NCI-H1105 (cell line): ENCODE measurements at regions not wholly inside any gene's neighbourhood (a gene's known extent, or its start where the extent isn't known, plus 50 kb on each side); places are given as distances from the start of the nearest gene placed in this dataset.
"Not testable (repeated sequence)": the region's sequence is repeated elsewhere in the genome, so short reads cannot be mapped to it uniquely, and the experiment has no call there.

Experiments used
- DNase-seq: peaks from one replicate; lab custom pipeline; 2025; lab: John Stamatoyannopoulos, UW

GRCh38 chr3:189375532-189375931 is 203.8 kb downstream of the TPRG1 start:
- DNase-seq: no peak

- no peak for DNase-seq
These were observed 211.9 kb downstream of the TPRG1 start for GRCh38 chr3:189383630-189384029.

DNA sequence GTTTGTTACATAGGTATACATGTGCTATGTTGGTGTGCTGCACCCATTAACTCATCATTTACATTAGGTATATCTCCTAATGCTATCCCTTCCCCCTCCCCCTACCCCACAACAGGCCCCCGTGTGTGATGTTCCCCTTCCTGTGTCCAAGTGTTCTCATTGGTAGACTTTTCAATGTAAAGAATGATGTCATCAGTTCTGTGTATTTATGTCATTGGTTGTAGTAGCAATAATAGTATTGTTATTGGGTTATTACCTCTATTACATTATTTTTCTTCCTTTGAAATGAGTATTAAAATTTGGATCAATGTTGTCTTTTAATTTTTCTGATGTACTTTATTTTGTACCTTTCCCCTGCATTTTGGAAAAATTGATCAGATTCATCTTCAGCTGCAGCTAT is 214.1 kb downstream of the TPRG1 start:
- not testable (repeated sequence) for DNase-seq

GRCh38 chr3:189386739-189387138 is 215.0 kb downstream of the TPRG1 start:
- no peak for DNase-seq

- no peak for DNase-seq
These were observed 217.6 kb downstream of the TPRG1 start for GRCh38 chr3:189389346-189389745.

GRCh38 chr3:189393598-189393997 is 221.8 kb downstream of the TPRG1 start:
- no peak for DNase-seq

DNA sequence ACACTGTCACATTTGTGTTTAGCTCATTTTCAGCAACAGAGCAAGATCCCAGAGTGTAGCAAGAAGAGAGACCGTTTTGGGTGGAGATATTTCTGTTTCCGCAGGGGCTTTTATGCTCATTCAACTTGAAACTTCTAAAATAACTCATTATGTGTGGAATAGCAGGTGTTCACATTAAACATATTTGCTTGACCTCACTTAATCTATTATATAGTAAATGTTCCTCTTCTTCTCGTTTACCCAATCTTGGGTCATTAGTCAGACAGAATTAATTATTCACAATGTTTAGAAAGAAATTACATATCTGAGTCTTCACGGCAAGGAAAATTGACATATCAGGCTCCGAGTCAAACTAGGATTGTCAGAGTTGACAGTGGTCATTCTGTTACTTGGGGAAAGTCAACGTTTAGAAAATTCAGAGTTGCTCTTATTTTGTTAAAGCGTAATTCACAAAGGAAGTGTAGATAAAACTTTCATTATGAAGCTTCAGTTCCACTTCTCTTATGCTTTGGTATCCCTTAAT is 222.9 kb downstream of the TPRG1 start:
- no peak for DNase-seq

GRCh38 chr3:189395825-189396224 is 224.1 kb downstream of the TPRG1 start:
- no peak for DNase-seq

- DNase-seq: no peak
These were observed 226.9 kb downstream of the TPRG1 start for GRCh38 chr3:189398656-189399055.

- DNase-seq: no peak
These were observed 229.4 kb downstream of the TPRG1 start for GRCh38 chr3:189401196-189401595.

DNA sequence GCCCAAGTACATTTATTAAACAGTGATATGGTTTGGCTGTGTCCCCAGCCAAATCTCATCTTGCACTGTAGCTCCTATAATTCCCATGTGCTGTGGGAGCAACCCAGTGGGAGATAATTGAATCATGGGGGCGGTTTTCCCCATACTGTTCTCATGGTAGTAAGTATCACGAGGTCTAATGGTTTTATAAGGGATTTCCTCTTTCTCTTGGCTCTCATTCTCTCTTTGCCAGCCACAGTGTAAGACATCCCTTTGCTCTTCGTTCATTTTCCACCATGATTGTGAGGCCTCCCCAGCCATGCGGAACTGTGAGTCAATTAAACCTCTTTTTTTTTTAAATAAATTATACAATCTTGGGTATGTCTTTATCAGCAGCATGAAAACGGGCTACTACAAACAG is 228.0 kb upstream of the TP63 start:
- DNase-seq: no peak

GRCh38 chr3:189404024-189404423 is 227.2 kb upstream of the TP63 start:
- no peak for DNase-seq

- DNase-seq: no peak
These were observed 226.2 kb upstream of the TP63 start for GRCh38 chr3:189404797-189405484.

GRCh38 chr3:189406148-189406547 is 225.0 kb upstream of the TP63 start:
- no peak for DNase-seq

GRCh38 chr3:189410522-189410921 is 220.7 kb upstream of the TP63 start:
- DNase-seq: no peak

GRCh38 chr3:189419038-189419437 is 212.2 kb upstream of the TP63 start:
- DNase-seq: no peak

DNA sequence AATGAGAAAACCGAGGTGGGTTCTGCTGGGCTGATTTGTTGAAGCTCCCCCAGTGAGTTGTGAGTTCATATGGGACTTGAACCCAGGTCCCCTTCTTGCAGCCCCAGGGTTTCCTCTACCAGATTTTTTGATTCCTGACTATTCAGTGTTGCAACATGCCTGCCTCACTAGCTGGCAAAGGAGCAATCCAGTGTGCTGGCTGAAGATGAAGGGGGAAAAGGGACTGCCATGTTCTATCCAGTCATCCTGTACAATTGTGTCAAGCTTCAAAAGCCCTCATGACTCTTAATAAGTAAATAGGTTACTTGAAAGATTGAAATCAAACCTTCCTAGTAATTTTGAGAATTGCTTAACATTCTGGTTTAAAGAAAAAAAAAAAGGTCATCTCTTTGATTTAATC is 211.5 kb upstream of the TP63 start:
- DNase-seq: no peak

GRCh38 chr3:189424922-189425321 is 206.3 kb upstream of the TP63 start:
- DNase-seq: no peak

DNA sequence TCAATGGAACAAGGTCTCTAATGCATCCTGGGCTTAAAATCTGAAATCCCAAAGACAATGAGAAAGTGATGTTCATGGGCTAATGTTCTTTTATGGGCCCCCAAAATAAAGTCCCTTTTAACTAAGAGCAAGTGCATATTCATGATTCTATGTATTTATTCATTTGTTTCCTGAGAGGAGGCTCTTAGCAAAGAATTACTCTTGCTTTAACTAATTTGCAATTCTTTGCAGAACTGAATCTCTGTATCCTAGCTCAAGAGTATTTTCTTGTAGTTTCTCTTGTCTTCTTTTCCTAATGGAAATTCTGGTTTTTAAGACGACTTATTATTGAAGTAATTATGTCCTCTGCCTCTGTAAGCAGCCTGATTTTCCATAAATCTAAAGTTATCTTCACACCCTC is 202.2 kb upstream of the TP63 start:
- no peak for DNase-seq

DNA sequence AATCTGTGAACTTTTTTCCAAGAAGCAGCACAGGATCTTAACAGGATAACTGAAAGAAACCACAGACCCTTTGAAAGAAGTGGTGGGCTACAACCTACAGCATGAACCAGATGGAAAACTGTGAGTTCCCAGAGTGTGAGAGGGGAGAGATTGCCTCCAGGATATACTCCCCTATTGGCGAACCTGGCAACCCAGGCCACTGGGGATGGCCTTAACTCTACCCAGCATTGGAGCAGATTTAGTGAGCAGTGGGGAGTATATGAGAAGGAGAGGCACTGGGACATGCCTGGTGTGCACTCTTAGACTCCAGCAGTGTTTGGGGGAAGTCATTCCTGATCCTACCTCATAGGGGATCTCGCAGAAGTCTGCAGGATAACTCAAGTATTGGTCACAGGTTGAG is 201.0 kb upstream of the TP63 start:
- DNase-seq: no peak

- DNase-seq: not testable (repeated sequence)
These were observed 188.9 kb upstream of the TP63 start for GRCh38 chr3:189442257-189442656.

DNA sequence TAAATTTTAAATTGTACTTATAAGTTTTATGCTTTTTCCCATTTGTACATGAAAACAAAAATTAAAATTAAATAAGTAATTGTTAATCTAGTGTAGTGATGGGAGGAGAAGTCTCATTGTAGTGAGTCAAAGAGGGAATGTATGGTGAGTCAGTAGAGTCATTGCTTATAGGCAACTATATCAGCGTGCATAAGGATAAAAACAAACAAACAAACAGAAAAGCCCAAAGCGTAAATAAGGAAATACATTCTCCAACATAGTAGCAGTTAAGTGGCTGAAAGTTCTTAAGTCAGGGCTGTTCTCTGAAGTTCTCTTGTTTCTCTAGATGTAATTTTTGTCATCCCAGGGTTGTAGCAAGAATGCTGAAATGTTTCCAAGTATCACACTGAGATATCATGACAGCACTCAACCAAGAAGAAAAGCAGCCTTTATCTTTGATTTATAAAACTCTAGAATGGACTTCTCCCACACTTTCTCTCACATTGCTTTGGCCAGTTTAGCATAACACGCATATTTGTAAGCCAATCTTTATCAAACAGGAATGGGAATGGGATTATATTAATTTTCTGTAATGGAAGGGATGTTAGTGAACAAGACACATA is 184.1 kb upstream of the TP63 start:
- DNase-seq: no peak

DNA sequence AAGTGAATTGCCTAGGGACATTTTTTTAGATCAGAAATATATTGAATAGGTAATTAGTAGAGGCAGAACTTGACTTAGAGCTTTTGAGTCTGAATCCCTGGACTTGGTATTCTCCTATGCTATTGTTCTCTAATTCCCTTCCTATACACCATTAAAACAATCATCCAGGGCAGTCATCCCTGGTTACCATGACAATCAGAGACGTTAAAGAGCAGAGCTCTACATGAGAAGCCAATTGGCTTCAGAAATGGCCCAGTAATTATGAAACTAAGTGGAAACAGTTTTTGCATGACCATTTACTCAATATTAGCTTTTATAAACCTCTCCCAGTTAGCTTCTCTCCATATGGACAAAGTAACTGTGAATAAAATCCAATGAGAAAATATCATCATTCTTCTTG is 182.1 kb upstream of the TP63 start:
- peak; percentile 66 for DNase-seq

- DNase-seq: no peak
These were observed 176.2 kb upstream of the TP63 start for GRCh38 chr3:189455009-189455408.
